ENCODE measurements at regions not wholly inside any gene's neighbourhood (a gene's known extent, or its start where the extent isn't known, plus 50 kb on each side); places are given as distances from the start of the nearest gene placed in this dataset.

GRCh38 chr13:74070513-74070912 is 63.7 kb downstream of the KLF12 start:
- no peak for DNase-seq (ENCODE audit: low read depth)
- TF ChIP-seq CTCF (IDR thresholded peaks at IDR 0.05; ENCODE audit: insufficient read depth, low read depth, low read length, missing control alignments): no peak
- no peak overlapping the region for H3K4me3 ChIP-seq (ENCODE audit: low read length)

- DNase-seq (ENCODE audit: low read depth): no peak
- TF ChIP-seq CTCF (IDR thresholded peaks at IDR 0.05; ENCODE audit: insufficient read depth, low read depth, low read length, missing control alignments): no peak
- no peak overlapping the region for H3K4me3 ChIP-seq (ENCODE audit: low read length)
Measured at GRCh38 chr13:74070065-74070464, 64.1 kb downstream of the KLF12 start.

- DNase-seq (ENCODE audit: low read depth): no peak
- no peak for TF ChIP-seq CTCF (IDR thresholded peaks at IDR 0.05; ENCODE audit: insufficient read depth, low read depth, low read length, missing control alignments)
- no peak overlapping the region for H3K4me3 ChIP-seq (ENCODE audit: low read length)
Measured at GRCh38 chr13:74068471-74068870, 65.7 kb downstream of the KLF12 start.

GRCh38 chr13:74067818-74068217 is 66.4 kb downstream of the KLF12 start:
- peak; percentile 76 for DNase-seq (ENCODE audit: low read depth)
- TF ChIP-seq CTCF (IDR thresholded peaks at IDR 0.05; ENCODE audit: insufficient read depth, low read depth, low read length, missing control alignments): no peak

GRCh38 chr13:74066937-74067336 is 67.3 kb downstream of the KLF12 start:
- no peak for DNase-seq (ENCODE audit: low read depth)
- no peak for TF ChIP-seq CTCF (IDR thresholded peaks at IDR 0.05; ENCODE audit: insufficient read depth, low read depth, low read length, missing control alignments)
- H3K4me3 ChIP-seq (ENCODE audit: low read length): no peak overlapping the region

More at GRCh38 chr13:74067818-74068217, 66.4 kb downstream of the KLF12 start:
- H3K4me3 ChIP-seq (ENCODE audit: low read length): no peak overlapping the region

- no peak overlapping the region for H3K4me3 ChIP-seq (ENCODE audit: low read length)
- no peak for TF ChIP-seq CTCF (IDR thresholded peaks at IDR 0.05; ENCODE audit: insufficient read depth, low read depth, low read length, missing control alignments)
- DNase-seq (ENCODE audit: low read depth): peak; percentile 39
Measured at GRCh38 chr13:74064805-74065312, 69.3 kb downstream of the KLF12 start.

- H3K4me3 ChIP-seq (ENCODE audit: low read length): no peak overlapping the region
- no peak for TF ChIP-seq CTCF (IDR thresholded peaks at IDR 0.05; ENCODE audit: insufficient read depth, low read depth, low read length, missing control alignments)
- no peak for DNase-seq (ENCODE audit: low read depth)
Measured at GRCh38 chr13:74063533-74064100, 70.6 kb downstream of the KLF12 start.
